ENCODE measurements at regions not wholly inside any gene's neighbourhood (a gene's known extent, or its start where the extent isn't known, plus 50 kb on each side); places are given as distances from the start of the nearest gene placed in this dataset.

DNA sequence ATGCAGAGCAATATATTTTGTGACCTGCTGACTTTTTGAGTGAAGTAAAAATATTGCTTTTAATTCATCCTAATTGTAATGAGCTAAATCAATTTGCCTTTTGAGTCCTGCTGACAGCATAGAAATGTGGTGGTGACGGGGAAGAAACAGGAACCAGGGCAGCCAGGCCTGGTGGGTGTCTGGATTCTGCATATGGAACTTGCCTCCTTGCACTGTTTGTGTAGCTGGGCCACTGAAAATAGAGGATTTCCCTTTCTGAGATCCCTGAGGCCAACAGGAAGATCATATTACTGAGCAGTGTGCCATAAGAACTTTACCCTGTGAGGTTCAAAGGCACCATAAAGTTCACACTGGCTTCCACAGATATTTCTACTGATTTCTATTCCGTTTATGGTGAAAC, 488.4 kb upstream of the AKR1E2 start:
- no peak overlapping the region for H3T11ph ChIP-seq (ENCODE audit: low read length)
- H3K4me1 Mint-ChIP-seq: peaks cover 3 to 15% of the 10 kb centered on the region in 2 experiments; a peak in 3 of 4 replicates

More for the DNA sequence above, 488.4 kb upstream of the AKR1E2 start:
- Histone ChIP-seq H2BK15ac (ENCODE audit: low read depth, low read length) (no peak overlapping the region), H4K8ac (replicated peaks; ENCODE audit: insufficient read length, low read depth, low read length) (no peak overlapping the region), H2BK120ac (ENCODE audit: low read depth, low read length, poor library complexity, severe bottlenecking) (no peak overlapping the region), H2AFZ (ENCODE audit: low read length) (no peak overlapping the region), H3K79me2 (ENCODE audit: insufficient read depth, low read length) (no peaks in the 10 kb centered on the region), H4K91ac (ENCODE audit: insufficient read length, low read depth, low read length) (no peak overlapping the region), H3K23ac (ENCODE audit: insufficient read length, low read depth, low read length) (no peak overlapping the region), H3K79me1 (ENCODE audit: insufficient read depth, low read depth, low read length, poor library complexity, severe bottlenecking) (no peaks in the 10 kb centered on the region), H3K4ac (ENCODE audit: low read depth, low read length) (no peak overlapping the region), H4K20me1 (ENCODE audit: control insufficient read depth, insufficient read depth, insufficient read length) (no peaks in the 10 kb centered on the region), H3K9ac (ENCODE audit: extremely low read depth, insufficient read length, low read length) (no peak overlapping the region), H3K56ac (ENCODE audit: insufficient read length, low read depth, low read length) (no peak overlapping the region), H3K27me3 (ENCODE audit: insufficient read depth, low read length) (no peaks in the 10 kb centered on the region), H3K14ac (ENCODE audit: insufficient read depth, low read length) (no peak overlapping the region), H4K5ac (ENCODE audit: insufficient read length, low read depth, low read length) (no peak overlapping the region), H2BK20ac (ENCODE audit: low read depth, low read length, poor library complexity, severe bottlenecking) (no peak overlapping the region), H2BK12ac (ENCODE audit: insufficient read length, low read depth, low read length) (no peak overlapping the region), H3K27ac (ENCODE audit: insufficient read length, low read depth, low read length) (no peak overlapping the region), H2BK5ac (ENCODE audit: insufficient read length, low read length) (no peak overlapping the region), H3K4me2 (ENCODE audit: insufficient read depth, insufficient read length, low read length) (no peak overlapping the region), H3K4me1 (ENCODE audit: insufficient read depth, low read length) (peaks cover 6% of the 10 kb centered on the region; the same call in 1 of the 2 replicates), H3K9me3 (ENCODE audit: control insufficient read depth, low read depth, low read length) (no peaks in the 10 kb centered on the region), H3K23me2 (ENCODE audit: insufficient read length, low read depth, low read length, poor library complexity, severe bottlenecking) (no peaks in the 10 kb centered on the region), H2AK5ac (ENCODE audit: insufficient read length, low read length) (no peak overlapping the region), H3K18ac (ENCODE audit: insufficient read length, low read depth, low read length) (no peak overlapping the region)
- Mint-ChIP-seq H3K27ac (no peak overlapping the region), H3K36me3 (ENCODE audit: insufficient read depth in 1 of 3, low read depth in 3 of 3) (no peaks in the 10 kb centered on the region; a peak in 1 of 7 replicates), H3K9me3 (no peaks in the 10 kb centered on the region), H3K4me3 (no peak overlapping the region), H3K27me3 (ENCODE audit: low read depth) (no peaks in the 10 kb centered on the region; the same call in 1 of the 2 replicates)
- TF ChIP-seq, protein P1, sequence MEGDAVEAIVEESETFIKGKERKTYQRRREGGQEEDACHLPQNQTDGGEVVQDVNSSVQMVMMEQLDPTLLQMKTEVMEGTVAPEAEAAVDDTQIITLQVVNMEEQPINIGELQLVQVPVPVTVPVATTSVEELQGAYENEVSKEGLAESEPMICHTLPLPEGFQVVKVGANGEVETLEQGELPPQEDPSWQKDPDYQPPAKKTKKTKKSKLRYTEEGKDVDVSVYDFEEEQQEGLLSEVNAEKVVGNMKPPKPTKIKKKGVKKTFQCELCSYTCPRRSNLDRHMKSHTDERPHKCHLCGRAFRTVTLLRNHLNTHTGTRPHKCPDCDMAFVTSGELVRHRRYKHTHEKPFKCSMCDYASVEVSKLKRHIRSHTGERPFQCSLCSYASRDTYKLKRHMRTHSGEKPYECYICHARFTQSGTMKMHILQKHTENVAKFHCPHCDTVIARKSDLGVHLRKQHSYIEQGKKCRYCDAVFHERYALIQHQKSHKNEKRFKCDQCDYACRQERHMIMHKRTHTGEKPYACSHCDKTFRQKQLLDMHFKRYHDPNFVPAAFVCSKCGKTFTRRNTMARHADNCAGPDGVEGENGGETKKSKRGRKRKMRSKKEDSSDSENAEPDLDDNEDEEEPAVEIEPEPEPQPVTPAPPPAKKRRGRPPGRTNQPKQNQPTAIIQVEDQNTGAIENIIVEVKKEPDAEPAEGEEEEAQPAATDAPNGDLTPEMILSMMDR (conservative IDR thresholded peaks at IDR 0.05): no peak
- DNase-seq: no peak
- no CpG with 5 or more reads among the region's 2 CpGs for WGBS (ENCODE audit: extremely low coverage, insufficient read length, low lambda C conversion rate)
